ENCODE measurements at regions not wholly inside any gene's neighbourhood (a gene's known extent, or its start where the extent isn't known, plus 50 kb on each side); places are given as distances from the start of the nearest gene placed in this dataset.
A peak's percentile ranks its signal among the peaks of the same experiment; 100 is the strongest.

GRCh38 chr3:43971486-43971885 lies 270.2 kb upstream of the TOPAZ1 start:
- DNase-seq: no peak
- Mint-ChIP-seq H3K27me3 (peaks cover 13 to 32% of the 10 kb centered on the region in 2 donors), H3K27ac (no peak overlapping the region), H3K4me3 (no peak overlapping the region), H3K4me1 (no peaks in the 10 kb centered on the region), H3K36me3 (no peaks in the 10 kb centered on the region), H3K9me3 (peaks cover 0 to 2% (median 0%) of the 10 kb centered on the region in 5 donors)
- Histone ChIP-seq H3K9me3 (ENCODE audit: low read length) (no peaks in the 10 kb centered on the region), H3K27ac (ENCODE audit: low read depth, low read length) (no peak overlapping the region), H3K4me1 (ENCODE audit: insufficient read depth, low read length) (no peaks in the 10 kb centered on the region), H3K36me3 (ENCODE audit: insufficient read depth, low read length) (no peaks in the 10 kb centered on the region), H3K27me3 (ENCODE audit: insufficient read depth, low read length, poor library complexity, severe bottlenecking) (no peaks in the 10 kb centered on the region), H3K4me3 (ENCODE audit: low read length) (no peak overlapping the region)
- CTCF ChIA-PET: no interaction called here
- POLR2A ChIA-PET: no interaction called here

DNA sequence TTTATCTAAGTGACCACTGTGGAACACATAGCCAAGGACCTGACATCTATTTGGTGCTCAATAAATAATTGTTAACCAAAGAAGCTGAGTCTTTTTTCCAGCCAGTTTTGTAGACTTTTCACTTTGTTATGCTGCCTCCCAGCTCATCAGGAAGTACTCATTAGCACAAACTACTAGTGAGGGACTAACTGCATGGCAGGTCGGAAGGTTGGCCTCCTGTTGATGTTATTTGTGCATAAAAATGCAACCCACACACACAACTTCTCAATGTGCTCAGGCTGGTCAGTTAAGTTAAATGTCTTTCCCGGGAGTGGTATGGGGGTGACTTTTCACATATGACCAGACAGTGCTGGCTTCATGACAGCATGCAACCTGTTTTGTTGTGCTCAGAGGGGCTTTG lies 263.0 kb upstream of the TOPAZ1 start:
- Mint-ChIP-seq H3K27me3 (peaks cover 9 to 43% of the 10 kb centered on the region in 2 donors), H3K27ac (no peak overlapping the region), H3K36me3 (no peaks in the 10 kb centered on the region), H3K9me3 (peaks cover 0 to 4% (median 2%) of the 10 kb centered on the region in 5 donors), H3K4me1 (no peaks in the 10 kb centered on the region), H3K4me3 (no peak overlapping the region)
- H3K4me3 ChIP-seq (ENCODE audit: low read length): no peak overlapping the region
- ChIA-PET POLR2A (no interaction called here), CTCF (no interaction called here)
- H3K4me1 ChIP-seq (ENCODE audit: insufficient read depth, low read length): no peaks in the 10 kb centered on the region
- H3K9me3 ChIP-seq (ENCODE audit: low read length): no peaks in the 10 kb centered on the region
- no peak for DNase-seq
- H3K27ac ChIP-seq (ENCODE audit: low read depth, low read length): no peak overlapping the region
- peaks cover 5% of the 10 kb centered on the region for H3K27me3 ChIP-seq (ENCODE audit: insufficient read depth, low read length, poor library complexity, severe bottlenecking)
- H3K36me3 ChIP-seq (ENCODE audit: insufficient read depth, low read length): no peaks in the 10 kb centered on the region

GRCh38 chr3:43979645-43980044 lies 262.0 kb upstream of the TOPAZ1 start:
- H3K9me3 Mint-ChIP-seq: peaks cover 0 to 4% (median 2%) of the 10 kb centered on the region in 5 donors
- H3K27ac ChIP-seq (ENCODE audit: low read depth, low read length): no peak overlapping the region
- ChIA-PET CTCF (no interaction called here), POLR2A (no interaction called here)
- H3K4me1 Mint-ChIP-seq: no peaks in the 10 kb centered on the region
- DNase-seq: no peak
- H3K27me3 ChIP-seq (ENCODE audit: insufficient read depth, low read length, poor library complexity, severe bottlenecking): peaks cover 5% of the 10 kb centered on the region
- H3K27ac Mint-ChIP-seq: no peak overlapping the region
- no peaks in the 10 kb centered on the region for H3K9me3 ChIP-seq (ENCODE audit: low read length)
- H3K27me3 Mint-ChIP-seq: peaks cover 14 to 51% of the 10 kb centered on the region in 2 donors
- H3K4me3 ChIP-seq (ENCODE audit: low read length): no peak overlapping the region
- H3K4me1 ChIP-seq (ENCODE audit: insufficient read depth, low read length): no peaks in the 10 kb centered on the region
- no peak overlapping the region for H3K4me3 Mint-ChIP-seq
- H3K36me3 ChIP-seq (ENCODE audit: insufficient read depth, low read length): no peaks in the 10 kb centered on the region
- no peaks in the 10 kb centered on the region for H3K36me3 Mint-ChIP-seq

- Histone ChIP-seq H3K4me3 (ENCODE audit: low read length) (no peak overlapping the region), H3K27ac (ENCODE audit: low read depth, low read length) (no peak overlapping the region), H3K4me1 (ENCODE audit: insufficient read depth, low read length) (peaks cover 36% of the 10 kb centered on the region), H3K27me3 (ENCODE audit: insufficient read depth, low read length, poor library complexity, severe bottlenecking) (peaks cover 68% of the 10 kb centered on the region), H3K36me3 (ENCODE audit: insufficient read depth, low read length) (no peaks in the 10 kb centered on the region), H3K9me3 (ENCODE audit: low read length) (no peaks in the 10 kb centered on the region)
- H3K27me3 Mint-ChIP-seq: peaks cover 63 to 85% of the 10 kb centered on the region in 2 donors
- peak in 1 of 5 donors; percentile 14 for DNase-seq
- H3K27ac Mint-ChIP-seq: peak overlapping the region in 1 of 8 donors; percentile 43
- peaks cover 40 to 48% (median 48%) of the 10 kb centered on the region in 3 donors for H3K4me1 Mint-ChIP-seq
- CTCF ChIA-PET: no interaction called here
- peaks cover 0 to 7% (median 0%) of the 10 kb centered on the region in 3 donors for H3K36me3 Mint-ChIP-seq
- POLR2A ChIA-PET: no interaction called here
- peaks cover 8 to 21% (median 16%) of the 10 kb centered on the region in 5 donors for H3K9me3 Mint-ChIP-seq
- peak overlapping the region; percentile 64 to 89 (median 71) for H3K4me3 Mint-ChIP-seq
These were observed 246.8 kb upstream of the TOPAZ1 start for GRCh38 chr3:43994657-43995546.

- CTCF ChIA-PET: interaction anchor here (1.2 kb wide), 1 partner anchor 13 kb away, joined by 3 read pairs; no protein-coding TSS in a partner anchor
- H3K36me3 Mint-ChIP-seq: peaks cover 0 to 4% (median 0%) of the 10 kb centered on the region in 3 donors
- DNase-seq: peak in 1 of 5 donors; percentile 1
- peaks cover 5 to 19% (median 13%) of the 10 kb centered on the region in 5 donors for H3K9me3 Mint-ChIP-seq
- Histone ChIP-seq H3K27me3 (ENCODE audit: insufficient read depth, low read length, poor library complexity, severe bottlenecking) (peaks cover 65% of the 10 kb centered on the region), H3K9me3 (ENCODE audit: low read length) (no peaks in the 10 kb centered on the region), H3K4me1 (ENCODE audit: insufficient read depth, low read length) (peaks cover 36% of the 10 kb centered on the region), H3K27ac (ENCODE audit: low read depth, low read length) (no peak overlapping the region), H3K36me3 (ENCODE audit: insufficient read depth, low read length) (no peaks in the 10 kb centered on the region), H3K4me3 (ENCODE audit: low read length) (no peak overlapping the region)
- H3K4me1 Mint-ChIP-seq: peaks cover 40 to 48% (median 48%) of the 10 kb centered on the region in 3 donors
- H3K27me3 Mint-ChIP-seq: peaks cover 67 to 85% of the 10 kb centered on the region in 2 donors
- H3K4me3 Mint-ChIP-seq: peak overlapping the region; percentile 64 to 88 (median 79)
- peak overlapping the region in 1 of 8 donors; percentile 28 for H3K27ac Mint-ChIP-seq
- POLR2A ChIA-PET: no interaction called here
These were observed 245.9 kb upstream of the TOPAZ1 start for GRCh38 chr3:43995547-43996378.

- Histone ChIP-seq H3K9me3 (ENCODE audit: low read length) (no peaks in the 10 kb centered on the region), H3K36me3 (ENCODE audit: insufficient read depth, low read length) (no peaks in the 10 kb centered on the region), H3K4me1 (ENCODE audit: insufficient read depth, low read length) (peaks cover 36% of the 10 kb centered on the region), H3K27me3 (ENCODE audit: insufficient read depth, low read length, poor library complexity, severe bottlenecking) (peaks cover 65% of the 10 kb centered on the region), H3K27ac (ENCODE audit: low read depth, low read length) (no peak overlapping the region), H3K4me3 (ENCODE audit: low read length) (peak overlapping the region; percentile 53)
- Mint-ChIP-seq H3K36me3 (no peaks in the 10 kb centered on the region), H3K4me3 (peak overlapping the region; percentile 64 to 88 (median 79)), H3K27me3 (peaks cover 71 to 85% of the 10 kb centered on the region in 2 donors), H3K4me1 (peaks cover 40 to 48% (median 48%) of the 10 kb centered on the region in 3 donors), H3K9me3 (peaks cover 0 to 13% (median 7%) of the 10 kb centered on the region in 5 donors), H3K27ac (peak overlapping the region in 1 of 8 donors; percentile 61)
- peak in 1 of 5 donors; percentile 2 for DNase-seq
- ChIA-PET POLR2A (no interaction called here), CTCF (interaction anchor here (1.2 kb wide), 1 partner anchor 12 kb away, joined by 3 read pairs; no protein-coding TSS in a partner anchor)
These were observed 245.0 kb upstream of the TOPAZ1 start for GRCh38 chr3:43996379-43997301.

DNA sequence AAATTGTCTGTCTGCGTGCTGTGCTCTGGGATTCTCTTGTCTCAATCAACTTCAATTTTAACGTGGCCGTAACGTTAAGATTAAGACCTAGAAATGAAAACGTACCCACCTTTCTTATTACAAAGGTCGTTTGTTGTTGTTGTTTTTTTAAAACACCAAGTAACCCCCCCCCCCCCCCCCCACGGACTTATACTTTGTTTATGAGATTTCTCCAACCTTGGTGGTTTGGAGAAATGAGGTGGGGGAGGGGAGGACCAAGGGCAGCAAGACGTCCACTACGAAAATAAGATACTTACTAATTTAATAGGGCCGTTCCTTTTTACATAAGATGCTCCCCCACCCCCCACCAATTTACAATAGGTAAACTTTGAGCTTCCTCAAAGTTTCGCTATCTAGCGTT lies 244.4 kb upstream of the TOPAZ1 start:
- peak overlapping the region in 2 of 8 donors; percentile 12 to 50 for H3K27ac Mint-ChIP-seq
- H3K27ac ChIP-seq (ENCODE audit: low read depth, low read length): no peak overlapping the region
- H3K36me3 Mint-ChIP-seq: no peaks in the 10 kb centered on the region
- no peaks in the 10 kb centered on the region for H3K36me3 ChIP-seq (ENCODE audit: insufficient read depth, low read length)
- H3K9me3 ChIP-seq (ENCODE audit: low read length): no peaks in the 10 kb centered on the region
- H3K4me1 Mint-ChIP-seq: peaks cover 40 to 48% (median 48%) of the 10 kb centered on the region in 3 donors
- H3K4me1 ChIP-seq (ENCODE audit: insufficient read depth, low read length): peaks cover 36% of the 10 kb centered on the region
- H3K9me3 Mint-ChIP-seq: peaks cover 0 to 8% (median 7%) of the 10 kb centered on the region in 5 donors
- H3K4me3 Mint-ChIP-seq: peak overlapping the region; percentile 52 to 88 (median 75)
- H3K4me3 ChIP-seq (ENCODE audit: low read length): no peak overlapping the region
- H3K27me3 Mint-ChIP-seq: peaks cover 69 to 84% of the 10 kb centered on the region in 2 donors
- peaks cover 61% of the 10 kb centered on the region for H3K27me3 ChIP-seq (ENCODE audit: insufficient read depth, low read length, poor library complexity, severe bottlenecking)
- DNase-seq: no peak
- ChIA-PET CTCF (no interaction called here), POLR2A (no interaction called here)
